Pancreas (tissue), 10 donors: ENCODE measurements at regions not wholly inside any gene's neighbourhood (a gene's known extent, or its start where the extent isn't known, plus 50 kb on each side); places are given as distances from the start of the nearest gene placed in this dataset.

Experiments used
- ATAC-seq, 4 donors: fragments of 200-7000 bp; cut with Tn5 transposase; one replicate each; pipeline versions ENCODE4 v1.8.0 to v1.9.1; 2020; ENCODE audit warnings: mild to moderate bottlenecking in 4 of 4, moderate library complexity in 4 of 4
- DNase-seq, 6 donors: peaks; one replicate each; pipeline ENCODE4 v3.0.0-alpha.2; 2020
- FAIRE-seq: peaks from 2 replicates; lab custom pipeline; 2012; peaks lifted over from hg19 to GRCh38; lab: Jason Lieb, UNC
- H3K27ac ChIP-seq, 4 donors: fragments of 200-600 bp; sonication (generic); 1 replicate in 3 of 4; 2 replicates in 1 of 4; pipeline versions ENCODE4 v1.5.0 to v1.8.0; 2020
- H3K27me3 ChIP-seq, 4 donors: fragments of 200-600 bp; one replicate each; pipeline ENCODE4 v1.8.0; 2021
- H3K36me3 ChIP-seq, 3 donors: fragments of 200-600 bp; sonication (generic) in 1 of 3; one replicate each; pipeline versions ENCODE4 v1.5.0 to v1.8.0; 2020 to 2021
- H3K4me1 ChIP-seq, 3 donors: fragments of 200-600 bp; one replicate each; pipeline ENCODE4 v1.8.0; 2021
- H3K4me3 ChIP-seq, 4 donors: fragments of 200-600 bp; sonication (generic) in 2 of 4; one replicate each; pipeline versions ENCODE4 v1.5.0 to v1.8.0; 2020 to 2021
- H3K9me3 ChIP-seq, 4 donors: fragments of 200-600 bp; one replicate each; pipeline ENCODE4 v1.8.0; 2021
- CTCF ChIP-seq, 4 donors: fragments of 200-600 bp; sonication (generic) in 3 of 4; IDR thresholded peaks; one replicate each; pipeline versions ENCODE4 v1.5.0 to v1.8.0; 2021; ENCODE audit warnings: antibody characterized with exemption in 4 of 4
- WGBS, 2 donors: extraction: QIAGEN DNeasy Blood & Tissue Kit; methylation state at CpG; one replicate each; pipeline ENCODE4 v1.1.7; 2013; 5-methylcytosine and 5-hydroxymethylcytosine counted together
- intact Hi-C, 3 donors: fragments of 100-400 bp; cut with DNase I; formaldehyde crosslinking; loops; one replicate each; pipeline versions ENCODE4 v1.11.1 to v1.14.2; 2022
- donor health status: healthy with polysubstance abuse.
- donor health status: DM: no; HTN: no; CAD: no; lungs with moderate emphysema.
- donor health status: DM: no; HTN: no; CAD: no.
- donor health status: control.
- donor health status: control.
- donor health status: Bipolar disorder and iron deficiency.
- donor health status: DM: yes; HTN: yes; CAD: no.
- donor health status: DM: no; HTN: no; CAD: no.
- donor health status: DM: no; HTN: no; CAD: no.
- donor health status: DM: yes; HTN: yes; CAD: no.

DNA sequence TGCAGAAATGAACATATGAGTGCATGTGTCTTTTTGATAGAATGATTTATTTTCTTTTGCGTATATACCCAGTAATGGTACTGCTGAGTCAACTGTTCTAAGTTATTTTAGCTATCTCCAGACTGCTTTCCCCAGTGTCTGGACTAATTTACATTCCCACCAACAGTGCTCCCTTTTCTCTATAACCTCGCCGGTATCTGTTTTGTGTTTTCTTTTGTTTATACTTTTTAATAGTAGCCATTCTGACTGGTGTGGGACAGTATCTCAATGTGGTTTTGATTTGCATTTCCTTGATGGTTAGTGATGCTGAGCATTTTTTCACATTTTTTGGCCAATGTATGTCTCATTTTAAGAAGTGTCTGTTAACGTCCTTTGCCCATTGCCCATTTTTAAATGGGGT lies 218.6 kb upstream of the KCNIP4 start:
- ATAC-seq: no peak
- H3K27me3 ChIP-seq: no peaks in the 10 kb centered on the region
- H3K9me3 ChIP-seq: no peaks in the 10 kb centered on the region
- no peak for FAIRE-seq
- H3K36me3 ChIP-seq: no peaks in the 10 kb centered on the region
- no peaks in the 10 kb centered on the region for H3K4me1 ChIP-seq
- no peak overlapping the region for H3K27ac ChIP-seq
- no peak overlapping the region for H3K4me3 ChIP-seq
- no peak for TF ChIP-seq CTCF (IDR thresholded peaks at IDR 0.05)
- DNase-seq: no peak
- WGBS, 2 donors: 72 to 83% methylated on average over 4 of the region's 4 CpGs
- intact Hi-C loops: no loop called here

DNA sequence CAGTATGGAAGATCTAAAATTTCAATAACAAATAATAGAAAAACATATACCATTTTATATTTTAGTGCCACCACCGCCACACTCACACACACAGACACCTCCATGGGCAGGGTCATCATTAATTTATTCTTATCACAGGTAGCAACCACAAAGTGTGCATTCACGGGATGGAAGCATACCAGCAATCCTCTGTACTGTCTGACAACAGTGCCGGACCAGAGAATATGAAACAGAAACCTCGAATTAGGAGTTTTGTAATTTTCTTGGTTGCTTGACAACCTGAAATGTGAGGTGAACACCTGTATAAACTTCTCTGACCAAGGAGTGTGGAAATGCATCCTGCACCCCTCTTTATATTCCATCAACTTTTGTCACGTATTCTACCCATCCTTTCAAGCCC lies 213.9 kb upstream of the KCNIP4 start:
- FAIRE-seq (no peak), ATAC-seq (no peak), DNase-seq (no peak)
- WGBS, 2 donors: 35 to 40% methylated on average over 5 of the region's 5 CpGs
- Histone ChIP-seq H3K4me1 (no peaks in the 10 kb centered on the region), H3K4me3 (no peak overlapping the region), H3K36me3 (no peaks in the 10 kb centered on the region), H3K9me3 (no peaks in the 10 kb centered on the region), H3K27ac (no peak overlapping the region), H3K27me3 (no peaks in the 10 kb centered on the region)
- intact Hi-C loops: no loop called here
- no peak for TF ChIP-seq CTCF (IDR thresholded peaks at IDR 0.05)

DNA sequence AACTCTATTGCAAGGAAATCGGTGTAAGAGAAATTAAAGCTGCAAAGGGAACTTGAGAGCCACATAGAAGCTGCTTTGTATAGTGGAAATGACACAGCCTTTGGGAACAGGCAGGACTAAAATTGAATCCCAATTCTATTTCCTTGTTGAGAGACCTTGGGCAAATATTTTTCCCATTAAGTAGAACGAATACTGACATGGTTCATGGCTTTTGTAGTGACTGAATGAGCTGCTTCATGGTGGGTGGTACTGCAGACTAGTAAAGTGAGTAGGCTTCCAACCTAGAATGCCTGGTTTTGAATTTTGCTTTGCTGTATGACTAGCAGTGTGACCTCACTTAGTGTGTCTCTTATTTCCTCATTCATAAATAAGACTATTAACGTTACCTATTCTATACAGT lies 182.2 kb upstream of the KCNIP4 start:
- FAIRE-seq: no peak
- Histone ChIP-seq H3K36me3 (no peaks in the 10 kb centered on the region), H3K4me1 (no peaks in the 10 kb centered on the region), H3K27me3 (no peaks in the 10 kb centered on the region), H3K9me3 (no peaks in the 10 kb centered on the region), H3K27ac (no peak overlapping the region), H3K4me3 (no peak overlapping the region)
- no peak for ATAC-seq
- WGBS, 2 donors: 55 to 56% methylated on average over 3 of the region's 3 CpGs
- no peak for TF ChIP-seq CTCF (IDR thresholded peaks at IDR 0.05)
- DNase-seq: no peak
- intact Hi-C loops: no loop called here

DNA sequence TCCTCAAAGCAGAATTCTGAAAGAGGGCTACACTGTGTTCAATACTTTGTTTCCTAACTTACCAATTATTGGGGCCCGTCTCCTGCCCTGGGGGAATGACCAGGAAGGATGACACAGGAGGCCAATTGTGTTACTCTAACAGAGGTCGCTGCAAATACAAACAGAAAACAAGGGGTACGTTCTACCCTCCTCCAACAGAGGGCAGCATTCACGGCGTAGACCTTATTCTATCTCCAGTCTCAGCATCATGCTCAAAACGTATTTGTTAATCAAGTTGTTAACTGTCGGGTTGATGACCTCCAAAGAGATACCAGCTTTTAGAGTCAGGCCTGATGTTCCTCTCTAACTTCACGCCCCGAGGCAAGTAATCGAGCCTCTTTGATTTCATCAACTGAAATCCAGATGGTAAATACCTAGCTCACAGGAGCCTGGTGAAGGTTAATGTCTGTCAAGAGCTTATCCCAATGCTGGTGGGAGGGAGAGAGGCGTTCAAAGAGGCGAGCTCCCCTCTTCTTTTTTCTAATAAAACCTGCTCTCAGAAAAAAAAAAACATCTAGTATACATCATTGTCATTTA lies 181.0 kb upstream of the KCNIP4 start:
- intact Hi-C loops: no loop called here
- Histone ChIP-seq H3K36me3 (no peaks in the 10 kb centered on the region), H3K4me1 (no peaks in the 10 kb centered on the region), H3K9me3 (no peaks in the 10 kb centered on the region), H3K27ac (no peak overlapping the region), H3K4me3 (no peak overlapping the region), H3K27me3 (no peaks in the 10 kb centered on the region)
- FAIRE-seq (no peak), DNase-seq (no peak), ATAC-seq (peak in 2 of 4 donors; percentile 31 to 54)
- 13 to 21% methylated on average over 12 of the region's 12 CpGs for WGBS, 2 donors
- peak in 2 of 4 donors; percentile 7 to 11 for TF ChIP-seq CTCF (IDR thresholded peaks at IDR 0.05)

GRCh38 chr4:22122062-22122461 lies 173.5 kb upstream of the KCNIP4 start:
- WGBS, 2 donors: 63 to 87% methylated on average over 2 of the region's 2 CpGs
- ATAC-seq (no peak), DNase-seq (no peak), FAIRE-seq (no peak)
- Histone ChIP-seq H3K27me3 (no peaks in the 10 kb centered on the region), H3K36me3 (no peaks in the 10 kb centered on the region), H3K27ac (no peak overlapping the region), H3K4me3 (no peak overlapping the region), H3K4me1 (no peaks in the 10 kb centered on the region), H3K9me3 (no peaks in the 10 kb centered on the region)
- intact Hi-C loops: no loop called here
- no peak for TF ChIP-seq CTCF (IDR thresholded peaks at IDR 0.05)
